ENCODE measurements at regions not wholly inside any gene's neighbourhood (a gene's known extent, or its start where the extent isn't known, plus 50 kb on each side); places are given as distances from the start of the nearest gene placed in this dataset.

- Histone ChIP-seq H3K9me3 (no peaks in the 10 kb centered on the region), H3K27ac (no peak overlapping the region), H3K27me3 (no peaks in the 10 kb centered on the region), H3K4me3 (no peak overlapping the region), H3K36me3 (no peaks in the 10 kb centered on the region), H3K4me1 (no peaks in the 10 kb centered on the region)
- WGBS, 2 donors, result 100% methylated on average over 1 of the region's 1 CpG
- DNase-seq, result no peak
- TF ChIP-seq CTCF (IDR thresholded peaks at IDR 0.05), result no peak
- intact Hi-C loops (cut with DNase I), result no loop called here
- FAIRE-seq, result no peak
- no peak for ATAC-seq
These were observed 277.0 kb upstream of the SGK1 start for GRCh38 chr6:134594881-134595280.

- H3K4me1 ChIP-seq, result no peaks in the 10 kb centered on the region
- no peak overlapping the region for H3K4me3 ChIP-seq
- no peaks in the 10 kb centered on the region for H3K36me3 ChIP-seq
- H3K27me3 ChIP-seq, result no peaks in the 10 kb centered on the region
- no peaks in the 10 kb centered on the region for H3K9me3 ChIP-seq
- intact Hi-C loops (cut with DNase I), result no loop called here
- no peak for TF ChIP-seq CTCF (IDR thresholded peaks at IDR 0.05)
- no peak for FAIRE-seq
- ATAC-seq, result peak in 2 of 4 donors; percentile 64 to 67
- no peak overlapping the region for H3K27ac ChIP-seq
- 77 to 85% methylated on average over 7 of the region's 7 CpGs for WGBS, 2 donors
- DNase-seq, result no peak
These were observed 276.0 kb upstream of the SGK1 start for GRCh38 chr6:134593887-134594286.

- WGBS, 2 donors, result 30 to 40% methylated on average over 3 of the region's 3 CpGs
- no peak overlapping the region for H3K27ac ChIP-seq
- DNase-seq, result no peak
- H3K4me3 ChIP-seq, result no peak overlapping the region
- H3K36me3 ChIP-seq, result no peaks in the 10 kb centered on the region
- H3K27me3 ChIP-seq, result no peaks in the 10 kb centered on the region
- TF ChIP-seq CTCF (IDR thresholded peaks at IDR 0.05), result no peak
- FAIRE-seq, result no peak
- H3K9me3 ChIP-seq, result no peaks in the 10 kb centered on the region
- H3K4me1 ChIP-seq, result no peaks in the 10 kb centered on the region
- peak in 3 of 4 donors; percentile 22 to 55 (median 28) for ATAC-seq
- intact Hi-C loops (cut with DNase I), result no loop called here
These were observed 275.5 kb upstream of the SGK1 start for GRCh38 chr6:134593442-134593841.

GRCh38 chr6:134593024-134593423 is 275.1 kb upstream of the SGK1 start:
- intact Hi-C loops (cut with DNase I), result no loop called here

GRCh38 chr6:134590449-134590848 is 272.5 kb upstream of the SGK1 start:
- DNase-seq (no peak), FAIRE-seq (no peak), ATAC-seq (no peak)
- H3K4me1 ChIP-seq, result no peaks in the 10 kb centered on the region
- no peaks in the 10 kb centered on the region for H3K36me3 ChIP-seq
- 92 to 95% methylated on average over 7 of the region's 7 CpGs for WGBS, 2 donors
- H3K27me3 ChIP-seq, result no peaks in the 10 kb centered on the region
- TF ChIP-seq CTCF (IDR thresholded peaks at IDR 0.05), result no peak
- H3K27ac ChIP-seq, result no peak overlapping the region
- no peak overlapping the region for H3K4me3 ChIP-seq
- H3K9me3 ChIP-seq, result no peaks in the 10 kb centered on the region
- intact Hi-C loops (cut with DNase I), result no loop called here

More at GRCh38 chr6:134593024-134593423, 275.1 kb upstream of the SGK1 start:
- Histone ChIP-seq H3K36me3 (no peaks in the 10 kb centered on the region), H3K27ac (no peak overlapping the region), H3K9me3 (no peaks in the 10 kb centered on the region), H3K27me3 (no peaks in the 10 kb centered on the region), H3K4me3 (no peak overlapping the region), H3K4me1 (no peaks in the 10 kb centered on the region)
- ATAC-seq, result no peak
- FAIRE-seq, result no peak
- 26 to 50% methylated on average over 1 of the region's 1 CpG for WGBS, 2 donors
- DNase-seq, result no peak
- TF ChIP-seq CTCF (IDR thresholded peaks at IDR 0.05), result no peak
